Sigmoid colon (tissue), 6 donors: ENCODE measurements at regions not wholly inside any gene's neighbourhood (a gene's known extent, or its start where the extent isn't known, plus 50 kb on each side); places are given as distances from the start of the nearest gene placed in this dataset.

Experiments
- DNase-seq: peaks from one replicate; pipeline ENCODE4 v3.0.0-alpha.2; 2019
- H3K27ac ChIP-seq, 4 donors: fragments of 200-600 bp; sonication (generic); one replicate each; pipeline ENCODE4 v1.5.1; 2016 to 2019; ENCODE audit warnings: mild to moderate bottlenecking in 1 of 4
- H3K27me3 ChIP-seq, 3 donors: fragments of 200-600 bp; sonication (generic); one replicate each; pipeline ENCODE4 v1.5.1; 2019; ENCODE audit warnings: mild to moderate bottlenecking in 1 of 3
- H3K36me3 ChIP-seq, 4 donors: fragments of 200-600 bp; sonication (generic); one replicate each; pipeline ENCODE4 v1.5.1; 2016 to 2019
- H3K4me1 ChIP-seq, 4 donors: fragments of 200-600 bp; sonication (generic); one replicate each; pipeline ENCODE4 v1.5.1; 2017 to 2019
- H3K4me3 ChIP-seq, 4 donors: fragments of 200-600 bp; sonication (generic); one replicate each; pipeline ENCODE4 v1.5.1; 2017 to 2019; ENCODE audit warnings: mild to moderate bottlenecking in 2 of 4, moderate library complexity in 1 of 4
- H3K9me3 ChIP-seq, 4 donors: fragments of 200-600 bp in 3 of 4; sonication (generic) in 3 of 4; one replicate each; pipeline versions ENCODE4 v1.5.1 to v1.6.1; 2013 to 2019
- CTCF ChIP-seq, 4 experiments: fragments of 450-650 bp in 3 of 4; fragments of 200-600 bp in 1 of 4; IDR thresholded peaks; one replicate each; pipeline ENCODE4 v1.5.1; 2016 to 2019; ENCODE audit warnings: antibody characterized with exemption in 4 of 4, mild to moderate bottlenecking in 3 of 4, moderate library complexity in 2 of 4
- EP300 ChIP-seq, 4 donors: sonication (generic); formaldehyde crosslinking; IDR thresholded peaks; one replicate each; pipeline ENCODE4 v1.6.1; 2017; ENCODE audit warnings: antibody characterized with exemption in 4 of 4
- POLR2A ChIP-seq, 2 donors: fragments of 450-650 bp; IDR thresholded peaks; one replicate each; pipeline ENCODE4 v1.6.1; 2016; ENCODE audit warnings: antibody characterized with exemption in 2 of 2, mild to moderate bottlenecking in 2 of 2, moderate library complexity in 2 of 2
- POLR2AphosphoS5 ChIP-seq, 4 donors: sonication (generic); formaldehyde crosslinking; IDR thresholded peaks; one replicate each; pipeline ENCODE4 v1.6.1; 2017; ENCODE audit warnings: antibody characterized with exemption in 4 of 4
- WGBS, 2 donors: extraction: QIAGEN DNeasy Blood & Tissue Kit; methylation state at CpG; one replicate each; pipeline ENCODE4 v1.1.7; 2013; 5-methylcytosine and 5-hydroxymethylcytosine counted together
- intact Hi-C: fragments of 100-400 bp; cut with DNase I; formaldehyde crosslinking; loops from one replicate; pipeline ENCODE4 v1.15.1; 2023
- donor health status: healthy with polysubstance abuse.
- donor health status: healthy.

- H3K4me1 ChIP-seq = no peaks in the 10 kb centered on the region
- H3K27ac ChIP-seq = no peak overlapping the region
- intact Hi-C loops = no loop called here
- no peaks in the 10 kb centered on the region for H3K36me3 ChIP-seq
- no peak for DNase-seq
- no peak overlapping the region for H3K4me3 ChIP-seq
- H3K9me3 ChIP-seq = no peaks in the 10 kb centered on the region
- TF ChIP-seq EP300 (IDR thresholded peaks at IDR 0.05) (no peak), POLR2A (IDR thresholded peaks at IDR 0.05) (no peak), CTCF (IDR thresholded peaks at IDR 0.05) (no peak), POLR2AphosphoS5 (IDR thresholded peaks at IDR 0.05) (no peak)
- WGBS, 2 donors = 63 to 79% methylated on average over 1 of the region's 1 CpG
- no peaks in the 10 kb centered on the region for H3K27me3 ChIP-seq
These were observed 1677.1 kb downstream of the KCNT2 start for GRCh38 chr1:194931166-194931565.

DNA sequence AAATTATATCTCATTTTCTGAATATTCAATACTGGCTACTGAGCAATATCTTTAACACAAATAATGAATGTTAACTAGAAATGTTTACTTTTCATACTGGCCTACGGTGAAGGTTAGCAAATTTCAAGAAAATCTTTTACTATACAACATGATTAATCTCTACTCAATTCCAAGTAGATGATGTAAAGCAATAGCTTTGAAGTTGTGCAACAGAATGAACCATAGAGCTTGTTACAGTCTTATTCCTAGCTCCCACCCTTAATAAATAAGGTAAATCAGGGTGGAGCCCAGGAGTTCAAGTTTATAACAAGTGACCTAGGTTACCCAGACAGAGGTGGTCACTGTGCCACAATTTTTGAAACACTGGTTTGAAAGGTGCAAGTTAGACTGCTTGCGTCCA, 1678.1 kb downstream of the KCNT2 start:
- H3K4me1 ChIP-seq = no peaks in the 10 kb centered on the region
- H3K9me3 ChIP-seq = no peaks in the 10 kb centered on the region
- 45 to 77% methylated on average over 2 of the region's 2 CpGs for WGBS, 2 donors
- no peaks in the 10 kb centered on the region for H3K27me3 ChIP-seq
- H3K36me3 ChIP-seq = no peaks in the 10 kb centered on the region
- DNase-seq = no peak
- TF ChIP-seq POLR2AphosphoS5 (IDR thresholded peaks at IDR 0.05) (no peak), CTCF (IDR thresholded peaks at IDR 0.05) (no peak), EP300 (IDR thresholded peaks at IDR 0.05) (no peak), POLR2A (IDR thresholded peaks at IDR 0.05) (no peak)
- H3K4me3 ChIP-seq = no peak overlapping the region
- intact Hi-C loops = no loop called here
- H3K27ac ChIP-seq = no peak overlapping the region

DNA sequence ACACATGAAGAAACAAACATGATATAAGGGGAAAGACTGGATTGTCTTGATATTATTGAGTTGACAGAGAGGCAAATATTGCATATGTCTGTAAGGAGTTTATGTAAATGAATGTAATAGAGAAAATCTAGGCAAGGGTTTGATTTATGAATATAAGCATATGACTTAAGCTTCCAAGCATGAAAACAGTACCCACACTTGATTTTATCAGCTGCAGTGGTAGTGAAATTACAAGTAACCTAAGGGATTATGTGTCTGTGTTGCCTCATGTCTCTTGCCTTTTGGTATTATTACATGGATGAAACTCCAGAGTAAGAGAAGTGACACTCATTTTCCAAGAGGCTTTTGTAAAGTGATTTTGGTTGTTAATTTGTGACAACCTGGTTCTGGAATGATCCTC, 1678.9 kb downstream of the KCNT2 start:
- no peak overlapping the region for H3K27ac ChIP-seq
- TF ChIP-seq CTCF (IDR thresholded peaks at IDR 0.05) (no peak), POLR2A (IDR thresholded peaks at IDR 0.05) (no peak), POLR2AphosphoS5 (IDR thresholded peaks at IDR 0.05) (no peak), EP300 (IDR thresholded peaks at IDR 0.05) (no peak)

DNA sequence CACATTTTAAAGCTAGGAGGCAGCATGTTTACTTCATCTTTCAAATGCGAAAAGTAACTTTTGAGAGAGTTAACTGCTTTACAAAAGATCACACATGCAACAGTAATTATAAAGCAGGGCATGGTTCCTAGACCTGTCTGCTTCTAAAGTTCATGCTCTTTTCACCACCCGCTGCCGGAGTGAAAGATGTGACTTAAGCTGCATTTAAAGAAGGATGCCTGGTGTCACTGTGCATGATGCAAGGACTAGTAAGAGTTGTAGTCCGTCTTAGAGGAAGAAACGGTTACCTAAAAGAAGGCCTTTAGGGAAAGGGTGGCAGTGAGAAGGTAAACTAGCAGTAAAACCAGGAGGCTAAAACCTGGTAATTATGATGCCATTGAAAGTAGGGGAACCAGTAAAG, 1689.1 kb downstream of the KCNT2 start:
- no peak for DNase-seq
- H3K9me3 ChIP-seq = no peaks in the 10 kb centered on the region
- no peak for TF ChIP-seq POLR2A (IDR thresholded peaks at IDR 0.05)
- TF ChIP-seq CTCF (IDR thresholded peaks at IDR 0.05) = no peak
- TF ChIP-seq POLR2AphosphoS5 (IDR thresholded peaks at IDR 0.05) = no peak
- no peak for TF ChIP-seq EP300 (IDR thresholded peaks at IDR 0.05)
- intact Hi-C loops = no loop called here
- no peak overlapping the region for H3K27ac ChIP-seq
- H3K4me3 ChIP-seq = no peak overlapping the region
- WGBS, 2 donors = 87 to 92% methylated on average over 5 of the region's 5 CpGs
- H3K27me3 ChIP-seq = no peaks in the 10 kb centered on the region
- no peaks in the 10 kb centered on the region for H3K36me3 ChIP-seq
- no peaks in the 10 kb centered on the region for H3K4me1 ChIP-seq

More for the DNA sequence above, 1678.9 kb downstream of the KCNT2 start:
- Histone ChIP-seq H3K27me3 (no peaks in the 10 kb centered on the region), H3K9me3 (no peaks in the 10 kb centered on the region), H3K4me3 (no peak overlapping the region), H3K4me1 (no peaks in the 10 kb centered on the region), H3K36me3 (no peaks in the 10 kb centered on the region)
- intact Hi-C loops = no loop called here
- DNase-seq = no peak

GRCh38 chr1:194917769-194918168, 1690.5 kb downstream of the KCNT2 start:
- Histone ChIP-seq H3K4me3 (no peak overlapping the region), H3K27me3 (no peaks in the 10 kb centered on the region), H3K27ac (no peak overlapping the region), H3K9me3 (no peaks in the 10 kb centered on the region), H3K36me3 (no peaks in the 10 kb centered on the region), H3K4me1 (no peaks in the 10 kb centered on the region)
- TF ChIP-seq CTCF (IDR thresholded peaks at IDR 0.05) (no peak), POLR2AphosphoS5 (IDR thresholded peaks at IDR 0.05) (no peak), EP300 (IDR thresholded peaks at IDR 0.05) (no peak), POLR2A (IDR thresholded peaks at IDR 0.05) (no peak)
- intact Hi-C loops = no loop called here
- 68 to 78% methylated on average over 4 of the region's 4 CpGs for WGBS, 2 donors
- DNase-seq = no peak
